HK-2 (cell line): ENCODE measurements at regions not wholly inside any gene's neighbourhood (a gene's known extent, or its start where the extent isn't known, plus 50 kb on each side); places are given as distances from the start of the nearest gene placed in this dataset.
A peak's percentile ranks its signal among the peaks of the same experiment; 100 is the strongest.
"Not testable (repeated sequence)": the region's sequence is repeated elsewhere in the genome, so short reads cannot be mapped to it uniquely, and the experiment has no call there.

Experiments
- DNase-seq: peaks from one replicate; pipeline ENCODE4 v3.0.0-alpha.2; 2018; ENCODE audit not compliant: unreplicated experiment

DNA sequence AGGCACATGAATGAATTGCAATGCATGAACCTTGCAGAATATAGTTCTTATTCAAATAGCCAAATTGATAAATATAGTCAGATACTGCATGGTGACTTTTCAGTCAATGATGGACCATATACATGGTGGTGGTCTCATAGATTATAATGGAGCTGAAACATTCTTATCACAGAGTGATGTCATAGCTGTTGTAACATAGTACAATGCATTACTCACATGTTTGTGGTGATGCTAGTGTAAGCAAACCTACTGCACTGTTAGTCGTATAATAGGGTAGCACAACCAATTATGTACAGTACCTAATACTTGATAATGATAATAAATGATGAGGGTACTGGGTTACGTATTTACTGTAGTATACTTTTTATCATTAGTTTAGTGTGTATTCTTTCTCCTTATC is 280.3 kb downstream of the BCAT1 start:
- no peak for DNase-seq

- no peak for DNase-seq
These were observed 284.6 kb downstream of the BCAT1 start for GRCh38 chr12:24664161-24664880.

GRCh38 chr12:24661657-24662096 is 287.2 kb downstream of the BCAT1 start:
- peak; percentile 30 for DNase-seq

DNA sequence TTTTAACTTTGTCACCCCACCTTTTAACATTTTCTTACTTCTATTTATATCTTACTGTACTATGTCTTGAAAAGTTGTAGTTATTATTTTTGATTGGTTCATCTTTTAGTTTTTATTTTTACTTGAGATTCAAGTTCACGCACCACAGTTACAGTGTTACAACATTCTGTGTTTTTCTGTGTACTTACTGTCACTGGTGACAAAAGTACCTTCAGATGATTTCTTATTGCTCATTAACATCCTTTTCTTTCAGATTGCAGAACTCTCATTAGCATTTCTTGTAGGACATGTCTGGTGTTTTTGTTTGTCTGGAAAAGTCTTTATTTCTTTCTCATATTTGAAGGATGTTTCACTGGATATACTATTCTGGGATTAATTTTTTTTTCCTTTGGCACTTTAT is 289.9 kb downstream of the BCAT1 start:
- no peak for DNase-seq

- not testable (repeated sequence) for DNase-seq
These were observed 294.6 kb downstream of the BCAT1 start for GRCh38 chr12:24654344-24654743.

DNA sequence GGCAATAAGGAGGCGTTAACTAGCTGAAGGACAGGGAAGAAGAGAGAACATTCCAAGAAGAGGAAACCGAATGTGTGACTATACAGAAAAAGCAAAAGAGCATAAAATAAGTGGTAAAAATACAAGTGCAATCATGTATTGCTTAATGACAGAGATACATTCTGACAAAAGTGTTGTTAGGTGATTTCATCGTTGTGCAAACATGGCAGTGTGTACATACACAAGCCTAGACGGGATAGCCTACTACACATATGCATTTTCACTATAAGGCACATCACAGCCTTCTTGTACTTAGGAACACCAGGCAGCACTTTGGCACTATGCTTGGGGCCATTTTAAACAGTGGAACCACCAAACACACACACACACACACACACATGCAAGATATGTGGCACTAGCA is 299.3 kb downstream of the BCAT1 start:
- DNase-seq, result no peak

- no peak for DNase-seq
These were observed 299.7 kb downstream of the BCAT1 start for GRCh38 chr12:24649209-24649608.

DNA sequence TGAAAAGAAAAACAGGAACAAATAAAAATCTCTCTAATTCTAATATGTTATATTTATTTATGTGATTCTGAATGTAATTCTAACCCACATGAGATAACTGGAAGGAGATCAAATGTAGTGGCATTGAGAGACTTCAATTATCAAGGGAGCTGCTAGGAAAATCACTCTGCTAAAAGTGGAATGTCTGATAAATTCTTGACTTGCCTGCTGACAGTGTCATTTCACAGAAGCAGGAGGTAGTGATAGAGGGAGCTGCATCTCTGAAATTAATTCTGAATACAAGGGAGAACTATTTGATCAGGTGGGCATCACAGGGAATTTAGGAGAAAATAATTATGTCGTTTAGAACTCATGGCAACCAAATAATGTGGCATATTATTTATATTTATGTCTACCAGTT is 303.6 kb downstream of the BCAT1 start:
- DNase-seq, result no peak

GRCh38 chr12:24643120-24644119 is 305.5 kb downstream of the BCAT1 start:
- no peak for DNase-seq

GRCh38 chr12:24639641-24640040 is 309.3 kb downstream of the BCAT1 start:
- DNase-seq, result no peak

GRCh38 chr12:24632466-24632865 is 316.4 kb downstream of the BCAT1 start:
- DNase-seq, result no peak

DNA sequence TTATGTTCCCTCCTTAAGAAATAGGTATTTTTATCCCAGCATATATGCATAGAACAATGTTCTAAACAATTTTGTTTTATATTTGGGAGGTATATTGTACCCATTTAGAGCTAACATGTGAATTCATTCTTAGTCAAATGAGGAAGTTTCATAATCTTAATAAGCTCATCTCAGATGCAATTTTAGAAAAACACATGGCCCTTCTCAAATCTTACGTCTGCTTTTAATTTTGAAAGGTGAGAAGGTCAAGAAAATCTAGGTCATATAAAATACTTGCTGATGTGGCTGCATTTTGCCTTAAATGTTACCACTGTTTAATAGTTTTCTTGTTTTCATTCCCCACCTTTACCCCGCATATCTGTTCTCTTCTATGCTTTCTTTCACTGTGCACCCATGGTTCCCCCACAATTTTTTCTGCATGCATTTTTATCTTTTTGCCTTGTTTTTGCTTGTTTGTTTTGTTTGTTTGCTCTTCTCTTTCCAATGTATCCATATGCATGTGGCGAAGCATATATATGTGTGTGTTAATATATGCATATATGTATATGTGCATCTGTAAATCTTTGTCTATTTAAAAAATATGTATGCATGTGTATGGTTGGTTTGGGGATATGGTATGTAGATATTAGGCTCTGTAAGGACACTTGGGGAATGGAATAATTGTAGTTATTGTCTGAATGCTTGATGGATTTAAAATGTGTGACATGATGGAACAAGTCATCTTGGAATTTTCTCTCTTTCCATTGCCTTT is 317.1 kb downstream of the BCAT1 start:
- no peak for DNase-seq

DNA sequence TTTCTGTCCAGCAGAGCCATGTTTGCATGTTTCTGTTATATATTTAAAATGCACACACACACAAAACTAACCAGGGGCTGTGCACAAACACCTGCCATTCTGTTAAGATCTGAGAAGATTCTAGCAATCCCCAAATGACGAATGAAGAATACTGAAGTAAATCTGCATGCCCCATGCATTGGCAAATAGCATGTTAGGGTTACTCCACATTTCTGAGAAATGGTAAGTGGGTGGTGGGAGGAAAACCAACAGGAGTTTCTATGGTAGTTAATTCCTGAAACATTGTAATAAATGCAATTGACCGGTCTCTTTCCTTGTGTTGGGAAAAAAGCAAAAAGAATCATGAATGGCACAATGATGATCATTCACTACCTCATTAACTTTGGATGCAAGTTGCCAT is 318.0 kb downstream of the BCAT1 start:
- no peak for DNase-seq

DNA sequence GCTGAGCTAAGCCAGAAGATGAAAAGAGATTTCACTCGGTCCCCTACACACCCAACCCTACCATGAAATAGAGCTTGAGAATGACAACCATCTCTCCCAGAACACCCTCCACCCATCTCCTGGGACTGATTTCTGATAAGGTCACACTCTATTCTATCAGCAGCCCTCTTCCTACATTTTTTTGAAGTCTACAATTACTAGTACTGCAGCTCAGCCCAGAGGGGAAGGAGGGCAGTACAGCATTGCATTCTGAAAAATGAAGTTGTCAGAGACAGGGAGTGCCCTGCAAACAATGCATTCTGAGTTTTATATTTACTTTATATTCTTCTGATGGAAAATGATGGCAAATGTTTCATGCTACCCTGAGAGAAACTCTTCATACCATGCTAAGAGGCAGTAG is 318.5 kb downstream of the BCAT1 start:
- DNase-seq, result no peak

- no peak for DNase-seq
These were observed 323.8 kb downstream of the BCAT1 start for GRCh38 chr12:24625103-24625502.

GRCh38 chr12:24619954-24620353 is 328.9 kb downstream of the BCAT1 start:
- not testable (repeated sequence) for DNase-seq

DNA sequence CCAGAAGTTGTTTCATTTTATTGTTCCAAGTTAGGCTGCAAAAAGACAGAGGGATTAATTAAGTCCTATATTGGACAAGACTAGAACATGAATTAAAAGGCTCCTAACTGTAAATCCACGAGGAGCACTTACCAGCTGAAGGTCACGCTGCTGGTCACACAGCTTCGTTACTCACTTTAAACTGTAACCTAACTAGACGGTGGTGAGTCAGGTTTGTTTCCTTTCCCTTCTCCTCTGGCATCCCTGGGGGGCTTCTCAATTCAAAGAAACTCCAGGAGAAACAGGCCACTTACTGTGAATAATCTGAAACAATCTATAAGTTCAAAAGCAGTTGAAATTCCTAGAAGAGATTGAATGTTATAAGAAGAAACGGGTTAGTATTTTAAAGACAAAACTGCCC is 331.4 kb downstream of the BCAT1 start:
- DNase-seq, result no peak

GRCh38 chr12:24615967-24616411 is 332.9 kb downstream of the BCAT1 start:
- no peak for DNase-seq

GRCh38 chr12:24608637-24609285 is 340.1 kb downstream of the BCAT1 start:
- no peak for DNase-seq

GRCh38 chr12:24608108-24608507 is 340.8 kb downstream of the BCAT1 start:
- DNase-seq, result no peak

GRCh38 chr12:24605916-24606315 is 343.0 kb downstream of the BCAT1 start:
- no peak for DNase-seq

GRCh38 chr12:24605466-24605865 is 343.4 kb downstream of the BCAT1 start:
- DNase-seq, result no peak
